ENCODE measurements at regions not wholly inside any gene's neighbourhood (a gene's known extent, or its start where the extent isn't known, plus 50 kb on each side); places are given as distances from the start of the nearest gene placed in this dataset.
"Not testable (repeated sequence)": the region's sequence is repeated elsewhere in the genome, so short reads cannot be mapped to it uniquely, and the experiment has no call there.

GRCh38 chr2:126050991-126051736 lies 604.8 kb upstream of the GYPC start:
- no peak for DNase-seq (ENCODE audit: extremely low spot score)
- no peak for TF ChIP-seq ZNF384 (IDR thresholded peaks at IDR 0.05)
- no peak for TF ChIP-seq BHLHE40 (IDR thresholded peaks at IDR 0.05; ENCODE audit: borderline replicate concordance)
- no peak for TF ChIP-seq ELF4 (IDR thresholded peaks at IDR 0.05)
- no peak for TF ChIP-seq FOXA1 (IDR thresholded peaks at IDR 0.05)
- TF ChIP-seq TARDBP (IDR thresholded peaks at IDR 0.05), result no peak
- TF ChIP-seq LEF1 (IDR thresholded peaks at IDR 0.05; ENCODE audit: borderline replicate concordance), result no peak
- no peak for TF ChIP-seq HDGF (IDR thresholded peaks at IDR 0.05; ENCODE audit: borderline replicate concordance)
- TF ChIP-seq FOXM1 (IDR thresholded peaks at IDR 0.05; ENCODE audit: borderline replicate concordance), result no peak
- TF ChIP-seq FOXK2 (IDR thresholded peaks at IDR 0.05), result no peak
- no peak for TF ChIP-seq PKNOX1 (IDR thresholded peaks at IDR 0.05)
- TF ChIP-seq NFRKB (IDR thresholded peaks at IDR 0.05), result no peak
- no peak for TF ChIP-seq SUZ12 (IDR thresholded peaks at IDR 0.05)
- TF ChIP-seq CTBP1 (IDR thresholded peaks at IDR 0.05; ENCODE audit: borderline replicate concordance), result no peak
- ChIA-PET CTCF (no interaction called here), POLR2A (no interaction called here)

GRCh38 chr2:126051737-126052240 lies 604.2 kb upstream of the GYPC start:
- DNase-seq (ENCODE audit: extremely low spot score); CTCF ChIA-PET; POLR2A ChIA-PET: not testable (repeated sequence)

GRCh38 chr2:126059379-126059778 lies 596.6 kb upstream of the GYPC start:
- ChIA-PET POLR2A (no interaction called here), CTCF (no interaction called here)
- DNase-seq (ENCODE audit: extremely low spot score), result no peak
- TF ChIP-seq CTBP1 (IDR thresholded peaks at IDR 0.05; ENCODE audit: borderline replicate concordance), result no peak
- no peak for TF ChIP-seq PKNOX1 (IDR thresholded peaks at IDR 0.05)
- TF ChIP-seq FOXK2 (IDR thresholded peaks at IDR 0.05), result no peak
- TF ChIP-seq L3MBTL2 (conservative IDR thresholded peaks at IDR 0.05), result no peak
- no peak for TF ChIP-seq ZNF384 (IDR thresholded peaks at IDR 0.05)
- TF ChIP-seq HDGF (IDR thresholded peaks at IDR 0.05; ENCODE audit: borderline replicate concordance), result no peak
- TF ChIP-seq SUZ12 (IDR thresholded peaks at IDR 0.05), result no peak
- no peak for TF ChIP-seq FOXM1 (IDR thresholded peaks at IDR 0.05; ENCODE audit: borderline replicate concordance)
- TF ChIP-seq TARDBP (IDR thresholded peaks at IDR 0.05), result no peak
- TF ChIP-seq SP1 (IDR thresholded peaks at IDR 0.05), result no peak
- TF ChIP-seq NFRKB (IDR thresholded peaks at IDR 0.05), result no peak
- TF ChIP-seq BHLHE40 (IDR thresholded peaks at IDR 0.05; ENCODE audit: borderline replicate concordance), result no peak
- TF ChIP-seq LEF1 (IDR thresholded peaks at IDR 0.05; ENCODE audit: borderline replicate concordance), result no peak
- TF ChIP-seq ELF4 (IDR thresholded peaks at IDR 0.05), result no peak
- no peak for TF ChIP-seq ARNT (IDR thresholded peaks at IDR 0.05)
- TF ChIP-seq FOXA1 (IDR thresholded peaks at IDR 0.05), result no peak

GRCh38 chr2:126085011-126085795 lies 570.8 kb upstream of the GYPC start:
- TF ChIP-seq L3MBTL2 (conservative IDR thresholded peaks at IDR 0.05), result no peak
- POLR2A ChIA-PET, result no interaction called here
- CTCF ChIA-PET, result no interaction called here
- DNase-seq (ENCODE audit: extremely low spot score), result no peak

- DNase-seq (ENCODE audit: extremely low spot score), result no peak
- TF ChIP-seq ELF4 (IDR thresholded peaks at IDR 0.05) (no peak), ZNF384 (IDR thresholded peaks at IDR 0.05) (no peak), SP1 (IDR thresholded peaks at IDR 0.05) (no peak), CTBP1 (IDR thresholded peaks at IDR 0.05; ENCODE audit: borderline replicate concordance) (no peak), L3MBTL2 (conservative IDR thresholded peaks at IDR 0.05) (no peak)
- CTCF ChIA-PET, result no interaction called here
- POLR2A ChIA-PET, result no interaction called here
Measured at GRCh38 chr2:126100962-126101361, 555.0 kb upstream of the GYPC start.

GRCh38 chr2:126106006-126106405 lies 550.0 kb upstream of the GYPC start:
- ChIA-PET CTCF (no interaction called here), POLR2A (no interaction called here)
- no peak for DNase-seq (ENCODE audit: extremely low spot score)
- TF ChIP-seq FOXA1 (IDR thresholded peaks at IDR 0.05) (no peak), CTBP1 (IDR thresholded peaks at IDR 0.05; ENCODE audit: borderline replicate concordance) (no peak), PKNOX1 (IDR thresholded peaks at IDR 0.05) (no peak), LEF1 (IDR thresholded peaks at IDR 0.05; ENCODE audit: borderline replicate concordance) (no peak), TARDBP (IDR thresholded peaks at IDR 0.05) (no peak), FOXK2 (IDR thresholded peaks at IDR 0.05) (no peak), SP1 (IDR thresholded peaks at IDR 0.05) (no peak), NFRKB (IDR thresholded peaks at IDR 0.05) (no peak)

GRCh38 chr2:126107883-126108282 lies 548.1 kb upstream of the GYPC start:
- CTCF ChIA-PET, result no interaction called here
- TF ChIP-seq TARDBP (IDR thresholded peaks at IDR 0.05) (no peak), FOXA1 (IDR thresholded peaks at IDR 0.05) (no peak), ARNT (IDR thresholded peaks at IDR 0.05) (no peak), ZNF384 (IDR thresholded peaks at IDR 0.05) (no peak), HDGF (IDR thresholded peaks at IDR 0.05; ENCODE audit: borderline replicate concordance) (no peak), SUZ12 (IDR thresholded peaks at IDR 0.05) (no peak), NFRKB (IDR thresholded peaks at IDR 0.05) (no peak), CTBP1 (IDR thresholded peaks at IDR 0.05; ENCODE audit: borderline replicate concordance) (no peak), FOXK2 (IDR thresholded peaks at IDR 0.05) (no peak), FOXM1 (IDR thresholded peaks at IDR 0.05; ENCODE audit: borderline replicate concordance) (no peak), L3MBTL2 (conservative IDR thresholded peaks at IDR 0.05) (no peak), ELF4 (IDR thresholded peaks at IDR 0.05) (no peak), BHLHE40 (IDR thresholded peaks at IDR 0.05; ENCODE audit: borderline replicate concordance) (no peak), SP1 (IDR thresholded peaks at IDR 0.05) (no peak), LEF1 (IDR thresholded peaks at IDR 0.05; ENCODE audit: borderline replicate concordance) (no peak)
- POLR2A ChIA-PET, result no interaction called here
- no peak for DNase-seq (ENCODE audit: extremely low spot score)

Data from HEK293T (cell line).